Activated T-cell treated with anti-CD3 and anti-CD28 coated beads, Interleukin-2, amount 50 U/mL, for 48 hours (primary cell): ENCODE measurements at regions not wholly inside any gene's neighbourhood (a gene's known extent, or its start where the extent isn't known, plus 50 kb on each side); places are given as distances from the start of the nearest gene placed in this dataset.
"Not testable (repeated sequence)": the region's sequence is repeated elsewhere in the genome, so short reads cannot be mapped to it uniquely, and the experiment has no call there.

Experiments used
- DNase-seq, 2 experiments: peaks; one replicate each; pipeline ENCODE4 v3.0.0-alpha.2; 2020

DNA sequence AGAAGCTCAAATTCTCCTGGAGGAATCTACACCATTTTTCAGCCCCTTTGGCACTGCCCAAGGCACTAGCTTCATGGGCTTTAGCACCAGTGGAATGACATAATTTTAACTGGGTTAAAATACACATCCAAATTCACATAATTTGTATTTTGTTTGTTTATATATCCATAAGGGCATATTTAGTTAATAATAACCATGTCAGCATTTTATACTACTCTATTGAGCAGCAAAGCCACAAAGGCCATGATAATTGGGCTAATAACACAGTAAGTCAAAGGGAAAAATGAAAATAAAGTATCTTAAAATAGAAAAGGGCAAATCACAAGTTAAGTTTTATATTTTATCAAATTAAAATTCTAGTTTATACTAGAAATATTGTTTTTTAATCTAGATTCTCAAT, 262.7 kb upstream of the TACR3 start:
- DNase-seq, result no peak

- no peak for DNase-seq
Measured at GRCh38 chr4:103948244-103949018, 228.6 kb upstream of the TACR3 start.

DNA sequence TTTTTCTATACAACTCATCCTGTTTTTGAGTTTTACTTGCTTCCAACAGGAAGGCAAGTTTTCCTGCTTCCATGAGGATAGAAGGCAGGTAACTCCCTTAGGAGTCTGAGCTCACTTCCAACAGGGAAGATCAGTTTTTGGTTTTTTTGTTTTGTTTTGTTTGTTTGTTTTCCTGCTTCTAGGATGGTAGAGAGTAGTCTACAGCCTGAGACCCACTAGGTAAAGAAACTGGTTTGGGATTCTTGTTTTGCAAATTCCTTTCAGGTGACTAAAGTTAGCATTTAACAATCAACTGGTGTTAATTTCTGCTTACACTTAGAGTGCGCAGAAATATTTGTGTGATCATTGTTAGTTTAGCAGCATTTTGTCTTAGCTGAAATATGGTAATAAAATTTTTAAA, 227.8 kb upstream of the TACR3 start:
- no peak for DNase-seq

GRCh38 chr4:103946621-103947268, 227.0 kb upstream of the TACR3 start:
- not testable (repeated sequence) for DNase-seq

- no peak for DNase-seq
Measured at GRCh38 chr4:103938488-103938887, 218.7 kb upstream of the TACR3 start.

DNA sequence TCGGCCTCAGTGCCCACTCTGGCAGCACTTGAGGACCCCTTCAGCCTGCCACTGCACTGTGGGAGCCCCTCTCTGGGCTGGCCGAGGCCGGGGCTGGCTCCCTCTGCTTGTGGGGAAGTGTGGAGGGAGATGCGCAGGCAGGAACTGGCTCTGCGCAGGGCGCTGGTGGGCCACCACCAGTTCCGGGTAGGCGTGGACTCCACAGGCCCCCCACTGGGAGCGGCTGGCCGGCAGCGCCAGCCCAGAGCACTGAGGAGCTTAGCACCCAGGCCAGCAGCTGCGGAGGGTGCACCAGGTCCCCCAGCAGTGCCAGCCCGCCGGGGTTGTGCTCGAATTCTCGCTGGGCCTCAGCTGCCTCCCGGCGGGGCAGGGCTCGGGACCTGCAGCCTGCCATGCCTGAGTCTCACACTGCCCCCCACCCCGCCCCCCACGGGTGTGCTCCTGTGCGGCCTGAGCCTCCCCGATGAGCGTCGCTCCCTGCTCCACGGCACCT, 216.9 kb upstream of the TACR3 start:
- DNase-seq, result no peak

DNA sequence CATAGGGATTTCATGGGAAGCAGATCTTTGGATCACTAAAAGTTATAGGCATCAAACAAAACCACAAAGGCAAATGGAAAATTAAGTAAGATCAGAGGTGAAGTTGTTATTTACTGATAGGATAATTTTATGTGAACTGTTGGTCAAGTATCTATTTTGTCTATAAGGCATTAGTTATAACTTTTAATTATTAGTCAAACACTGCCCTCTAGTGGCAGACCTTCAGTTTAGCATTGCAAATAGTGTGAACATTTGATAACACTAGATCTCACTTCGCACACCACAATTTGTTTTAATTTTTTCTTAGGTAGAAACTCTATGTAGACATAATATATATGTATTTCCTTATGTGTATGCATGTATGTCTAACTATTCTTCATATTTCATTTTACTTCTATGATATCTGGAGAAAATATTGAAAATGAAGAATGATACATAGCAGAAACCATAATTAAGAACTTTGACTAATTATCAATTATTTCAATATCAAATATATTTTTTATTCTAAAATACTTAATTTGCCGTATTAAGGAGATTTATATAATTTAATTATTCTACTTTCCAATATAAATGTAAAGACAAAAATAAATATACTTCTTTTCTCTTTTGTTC, 214.5 kb upstream of the TACR3 start:
- no peak for DNase-seq

DNA sequence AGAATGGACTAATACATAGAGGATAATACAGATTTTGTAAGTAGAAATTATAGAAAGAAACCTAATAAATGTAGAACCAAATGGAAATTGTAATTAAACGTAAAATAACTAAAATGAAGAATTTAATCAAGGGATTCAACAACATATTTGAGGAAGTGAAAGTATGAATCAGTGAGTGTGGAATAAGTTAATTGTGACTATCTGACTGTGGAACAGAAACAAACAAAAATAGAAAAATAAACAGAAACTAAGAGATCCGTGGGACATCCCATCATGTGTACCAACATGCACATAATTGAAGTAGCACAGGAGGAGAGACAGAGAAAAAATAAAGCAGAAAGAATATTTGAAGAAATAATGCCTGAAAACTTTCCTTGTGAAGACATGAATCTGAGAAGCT, 208.6 kb upstream of the TACR3 start:
- no peak for DNase-seq

DNA sequence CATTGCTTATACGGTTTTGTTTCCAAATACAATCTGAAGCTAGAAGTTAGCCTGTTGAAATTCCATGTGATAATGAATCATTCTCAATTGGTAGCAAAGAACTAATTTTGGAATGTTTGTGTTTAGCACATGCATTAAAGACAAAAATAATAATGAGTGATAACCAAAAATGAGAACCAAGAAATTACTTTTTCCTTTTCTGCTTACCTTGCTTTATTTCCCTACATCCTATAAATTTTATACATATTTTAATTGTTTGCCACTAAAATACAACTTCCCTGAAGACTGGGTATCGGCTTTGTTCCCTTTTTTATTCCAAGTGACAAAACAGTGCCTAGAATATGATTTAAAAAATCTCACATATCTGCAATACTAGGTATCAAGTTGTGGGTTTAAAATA, 203.8 kb upstream of the TACR3 start:
- DNase-seq, result no peak

- no peak for DNase-seq
Measured at GRCh38 chr4:103918214-103918613, 198.4 kb upstream of the TACR3 start.

DNA sequence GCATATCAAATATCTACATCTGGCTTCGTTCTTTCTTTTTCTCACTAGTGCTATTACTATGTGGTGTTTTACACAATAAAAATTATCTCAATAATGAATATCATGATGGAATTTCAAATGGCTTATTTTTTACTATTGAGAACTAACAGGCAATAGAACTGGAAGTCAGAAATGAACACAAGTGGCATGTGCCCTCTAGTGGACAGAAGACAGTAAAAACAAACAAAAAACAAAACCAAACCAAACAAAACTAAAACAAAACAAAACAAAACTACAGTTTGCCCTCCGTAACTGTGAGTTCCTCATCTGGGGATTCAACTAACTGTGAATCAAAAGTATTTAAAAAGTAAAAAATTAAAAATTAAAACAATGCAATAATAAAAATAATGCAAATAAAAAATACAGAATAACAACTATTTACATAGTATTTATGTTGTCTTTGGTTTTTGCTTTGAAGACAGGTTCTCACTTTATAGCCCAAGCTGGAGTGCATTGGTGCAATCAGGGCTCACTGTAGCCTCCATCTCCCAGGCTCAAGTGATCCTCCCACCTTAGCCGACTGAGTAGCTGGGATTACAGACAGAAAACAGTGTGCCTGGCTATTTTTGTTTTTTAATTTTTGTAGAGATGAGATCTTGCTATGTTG, 195.6 kb upstream of the TACR3 start:
- no peak for DNase-seq

GRCh38 chr4:103907414-103907813, 187.6 kb upstream of the TACR3 start:
- no peak for DNase-seq

GRCh38 chr4:103904123-103904522, 184.3 kb upstream of the TACR3 start:
- DNase-seq, result no peak

DNA sequence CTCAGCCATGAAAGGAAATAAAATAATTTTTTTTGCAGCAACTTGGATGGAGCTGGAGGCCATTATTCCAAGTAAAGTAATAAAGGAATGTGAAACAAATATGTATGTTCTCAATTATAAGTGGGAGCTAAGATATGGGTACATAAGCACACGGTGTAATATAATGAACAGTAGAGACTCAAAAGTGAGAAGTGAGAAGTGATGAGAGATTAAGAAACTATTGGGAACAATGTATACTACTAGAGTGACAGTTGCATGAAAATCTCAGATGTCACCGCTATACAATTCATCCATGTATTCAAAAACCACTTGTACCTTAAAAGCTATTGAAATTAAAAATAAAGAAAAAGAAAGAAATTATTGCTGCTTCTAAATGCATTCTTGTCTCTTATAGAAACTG, 182.9 kb upstream of the TACR3 start:
- no peak for DNase-seq

GRCh38 chr4:103895876-103896465, 176.2 kb upstream of the TACR3 start:
- DNase-seq, result no peak

GRCh38 chr4:103892586-103892985, 172.8 kb upstream of the TACR3 start:
- no peak for DNase-seq

- DNase-seq, result no peak
Measured at GRCh38 chr4:103887191-103887590, 167.4 kb upstream of the TACR3 start.

GRCh38 chr4:103885152-103885551, 165.4 kb upstream of the TACR3 start:
- DNase-seq, result no peak

GRCh38 chr4:103867311-103867710, 147.5 kb upstream of the TACR3 start:
- no peak for DNase-seq

GRCh38 chr4:103853627-103854026, 133.8 kb upstream of the TACR3 start:
- DNase-seq, result no peak

DNA sequence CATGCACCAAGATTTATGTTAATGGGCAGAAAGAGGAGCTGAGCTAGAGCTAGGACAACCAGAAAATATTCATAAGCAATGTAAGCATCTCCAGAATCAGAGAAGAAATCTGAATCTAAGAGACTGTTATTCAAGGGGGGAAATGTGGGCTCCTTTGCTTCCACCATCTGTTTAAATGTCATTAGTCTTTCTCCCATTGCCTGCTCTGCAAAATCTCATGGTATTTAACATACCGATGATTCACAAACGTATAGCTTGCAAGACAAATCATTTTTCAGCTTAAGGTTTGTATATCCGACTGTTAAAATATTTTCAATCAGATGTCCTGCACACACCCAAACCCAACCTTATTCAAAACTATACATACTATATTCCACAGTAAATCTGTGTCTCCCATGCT, 133.4 kb upstream of the TACR3 start:
- DNase-seq, result no peak

- DNase-seq, result no peak
Measured at GRCh38 chr4:103845075-103845474, 125.3 kb upstream of the TACR3 start.

GRCh38 chr4:103842637-103843239, 123.0 kb upstream of the TACR3 start:
- no peak for DNase-seq
